Endothelial cell (in vitro differentiated cells): ENCODE measurements at regions not wholly inside any gene's neighbourhood (a gene's known extent, or its start where the extent isn't known, plus 50 kb on each side); places are given as distances from the start of the nearest gene placed in this dataset.

Experiments used
- DNase-seq: peaks from one replicate; pipeline ENCODE4 v3.0.0; 2021; ENCODE audit warnings: low spot score
- H3K27ac Mint-ChIP-seq: one replicate; pipeline ENCODE4 v1.8.0; 2021; ENCODE audit warnings: mixed read lengths, inconsistent platforms; ENCODE audit not compliant: unreplicated experiment
- H3K27me3 Mint-ChIP-seq: one replicate; pipeline ENCODE4 v1.8.0; 2021; ENCODE audit warnings: mild to moderate bottlenecking, moderate library complexity, mixed read lengths, inconsistent platforms; ENCODE audit not compliant: unreplicated experiment
- H3K36me3 Mint-ChIP-seq: one replicate; pipeline ENCODE4 v1.8.0; 2021; ENCODE audit warnings: mild to moderate bottlenecking, low read depth, mixed read lengths, inconsistent platforms; ENCODE audit not compliant: unreplicated experiment
- H3K4me1 Mint-ChIP-seq: one replicate; pipeline ENCODE4 v1.8.0; 2021; ENCODE audit warnings: mild to moderate bottlenecking, mixed read lengths, inconsistent platforms; ENCODE audit not compliant: unreplicated experiment
- H3K4me3 Mint-ChIP-seq: one replicate; pipeline ENCODE4 v1.8.0; 2021; ENCODE audit warnings: mild to moderate bottlenecking, mixed read lengths, inconsistent platforms; ENCODE audit not compliant: unreplicated experiment
- H3K9me3 Mint-ChIP-seq: one replicate; pipeline ENCODE4 v1.8.0; 2021; ENCODE audit warnings: mixed read lengths, inconsistent platforms; ENCODE audit not compliant: unreplicated experiment
- CTCF ChIP-seq: fragments of 200-600 bp; sonication (generic); IDR thresholded peaks from one replicate; pipeline ENCODE4 v1.5.0; 2021; ENCODE audit warnings: antibody characterized with exemption; ENCODE audit not compliant: unreplicated experiment

DNA sequence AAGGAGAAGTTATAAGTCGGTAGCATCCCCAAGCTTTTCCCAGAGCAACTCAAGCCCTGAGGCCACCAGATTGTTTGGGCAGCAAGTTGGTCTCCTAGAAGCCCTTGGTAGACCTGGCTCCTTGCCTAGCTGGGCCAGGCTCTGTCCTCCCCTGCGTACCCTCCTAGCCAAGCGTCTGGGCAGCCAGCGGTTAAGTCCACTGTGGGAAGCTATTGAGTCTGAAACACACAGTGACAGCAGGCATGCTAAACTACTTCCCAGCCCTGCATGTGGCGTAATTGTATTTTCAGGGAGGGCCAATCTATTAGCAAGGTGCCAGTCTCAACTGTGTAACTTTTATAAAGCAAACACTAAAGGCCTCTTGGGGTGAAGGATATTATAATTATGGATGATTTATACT, 419.1 kb upstream of the RBFOX1 start:
- DNase-seq = no peak
- no peak for TF ChIP-seq CTCF
- Mint-ChIP-seq H3K27ac (no peak overlapping the region), H3K27me3 (peaks cover 6% of the 10 kb centered on the region), H3K4me1 (no peaks in the 10 kb centered on the region), H3K36me3 (no peaks in the 10 kb centered on the region), H3K9me3 (peaks cover 26% of the 10 kb centered on the region), H3K4me3 (no peak overlapping the region)

DNA sequence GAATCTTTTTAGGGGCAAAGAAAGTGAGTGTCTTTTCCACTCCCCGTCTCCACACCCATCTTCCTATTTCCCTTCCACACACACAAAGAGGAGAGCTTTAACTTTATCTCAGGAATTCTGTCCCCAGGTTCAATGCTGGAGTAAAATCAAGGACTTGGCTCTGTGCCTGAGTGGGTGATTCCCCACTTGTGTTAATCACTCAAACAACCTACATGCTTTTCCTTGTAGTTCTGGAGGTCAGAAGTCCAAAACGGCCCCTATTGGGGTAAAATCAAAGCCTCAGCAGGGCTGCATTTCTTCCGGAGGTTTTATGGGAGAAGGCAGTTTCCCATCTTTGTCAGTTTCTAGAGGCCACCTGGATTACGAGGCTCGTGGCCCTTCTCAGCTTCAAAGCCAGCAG, 422.3 kb upstream of the RBFOX1 start:
- TF ChIP-seq CTCF = no peak
- Mint-ChIP-seq H3K4me3 (no peak overlapping the region), H3K9me3 (peaks cover 35% of the 10 kb centered on the region), H3K27ac (no peak overlapping the region), H3K27me3 (peaks cover 3% of the 10 kb centered on the region), H3K4me1 (no peaks in the 10 kb centered on the region), H3K36me3 (no peaks in the 10 kb centered on the region)
- DNase-seq = no peak

DNA sequence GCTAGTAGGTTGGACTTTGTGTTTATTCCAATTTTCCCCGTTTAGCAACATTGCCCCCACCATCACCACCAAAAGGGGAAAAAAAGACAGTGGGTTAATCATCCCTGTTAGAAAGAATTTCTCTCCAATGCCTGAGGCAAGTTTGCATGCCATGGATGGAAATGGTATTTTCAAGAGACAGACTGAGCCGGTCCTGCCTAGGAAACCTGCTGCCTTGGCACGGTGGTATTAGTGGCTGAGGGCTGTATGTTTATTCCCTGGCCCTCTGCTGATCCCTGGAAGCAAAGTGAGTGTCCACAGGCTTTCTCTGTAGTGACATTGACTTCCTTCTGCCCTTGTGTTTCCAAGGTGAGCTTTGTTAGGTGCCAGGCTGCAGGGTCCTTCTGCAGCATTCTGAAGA, 427.0 kb upstream of the RBFOX1 start:
- Mint-ChIP-seq H3K9me3 (peaks cover 39% of the 10 kb centered on the region), H3K27me3 (peaks cover 6% of the 10 kb centered on the region), H3K36me3 (peaks cover 8% of the 10 kb centered on the region), H3K27ac (no peak overlapping the region), H3K4me3 (no peak overlapping the region), H3K4me1 (no peaks in the 10 kb centered on the region)
- no peak for DNase-seq
- TF ChIP-seq CTCF = no peak

- DNase-seq = no peak
- Mint-ChIP-seq H3K4me1 (no peaks in the 10 kb centered on the region), H3K9me3 (peaks cover 48% of the 10 kb centered on the region), H3K36me3 (peaks cover 8% of the 10 kb centered on the region), H3K4me3 (no peak overlapping the region), H3K27me3 (peaks cover 10% of the 10 kb centered on the region), H3K27ac (no peak overlapping the region)
- TF ChIP-seq CTCF = no peak
Observed at GRCh38 chr16:6903671-6904070, 429.0 kb upstream of the RBFOX1 start.

GRCh38 chr16:6898896-6899295, 433.7 kb upstream of the RBFOX1 start:
- Mint-ChIP-seq H3K36me3 (peaks cover 8% of the 10 kb centered on the region), H3K9me3 (peaks cover 37% of the 10 kb centered on the region), H3K4me3 (no peak overlapping the region), H3K27me3 (peaks cover 10% of the 10 kb centered on the region), H3K27ac (no peak overlapping the region), H3K4me1 (no peaks in the 10 kb centered on the region)
- no peak for DNase-seq
- TF ChIP-seq CTCF = no peak
